Peyer's patch (tissue), 4 donors: ENCODE measurements at regions not wholly inside any gene's neighbourhood (a gene's known extent, or its start where the extent isn't known, plus 50 kb on each side); places are given as distances from the start of the nearest gene placed in this dataset.

ENCODE experiments used
- DNase-seq, 3 donors: peaks; one replicate each; pipeline ENCODE4 v3.0.0-alpha.2; 2017 to 2019
- H3K27ac ChIP-seq, 4 donors: fragments of 200-600 bp; sonication (generic); one replicate each; pipeline ENCODE4 v1.5.1; 2016 to 2019
- H3K27me3 ChIP-seq, 2 donors: fragments of 200-600 bp; sonication (generic); one replicate each; pipeline ENCODE4 v1.5.1; 2019
- H3K36me3 ChIP-seq, 3 donors: fragments of 200-600 bp; sonication (generic); one replicate each; pipeline ENCODE4 v1.5.1; 2016 to 2019
- H3K4me1 ChIP-seq, 4 donors: fragments of 200-600 bp; sonication (generic); one replicate each; pipeline ENCODE4 v1.5.1; 2016 to 2019
- H3K4me3 ChIP-seq, 4 donors: fragments of 200-600 bp; sonication (generic); 1 replicate in 3 of 4; 2 replicates in 1 of 4; pipeline ENCODE4 v1.5.1; 2016 to 2019; ENCODE audit warnings: mild to moderate bottlenecking in 1 of 4
- H3K9me3 ChIP-seq, 4 donors: fragments of 200-600 bp; sonication (generic); one replicate each; pipeline ENCODE4 v1.5.1; 2016 to 2019; ENCODE audit warnings: mild to moderate bottlenecking in 1 of 4
- CTCF ChIP-seq, 6 experiments: fragments of 450-650 bp in 4 of 6; fragments of 200-600 bp in 2 of 6; sonication (generic) in 1 of 6; IDR thresholded peaks; one replicate each; pipeline ENCODE4 v1.5.1; 2017 to 2019; ENCODE audit warnings: antibody characterized with exemption in 6 of 6, mild to moderate bottlenecking in 3 of 6, moderate library complexity in 1 of 6
- POLR2A ChIP-seq, 2 donors: fragments of 450-650 bp; IDR thresholded peaks; one replicate each; pipeline ENCODE4 v1.5.1; 2017; ENCODE audit warnings: antibody characterized with exemption in 2 of 2, mild to moderate bottlenecking in 2 of 2, moderate library complexity in 2 of 2

DNA sequence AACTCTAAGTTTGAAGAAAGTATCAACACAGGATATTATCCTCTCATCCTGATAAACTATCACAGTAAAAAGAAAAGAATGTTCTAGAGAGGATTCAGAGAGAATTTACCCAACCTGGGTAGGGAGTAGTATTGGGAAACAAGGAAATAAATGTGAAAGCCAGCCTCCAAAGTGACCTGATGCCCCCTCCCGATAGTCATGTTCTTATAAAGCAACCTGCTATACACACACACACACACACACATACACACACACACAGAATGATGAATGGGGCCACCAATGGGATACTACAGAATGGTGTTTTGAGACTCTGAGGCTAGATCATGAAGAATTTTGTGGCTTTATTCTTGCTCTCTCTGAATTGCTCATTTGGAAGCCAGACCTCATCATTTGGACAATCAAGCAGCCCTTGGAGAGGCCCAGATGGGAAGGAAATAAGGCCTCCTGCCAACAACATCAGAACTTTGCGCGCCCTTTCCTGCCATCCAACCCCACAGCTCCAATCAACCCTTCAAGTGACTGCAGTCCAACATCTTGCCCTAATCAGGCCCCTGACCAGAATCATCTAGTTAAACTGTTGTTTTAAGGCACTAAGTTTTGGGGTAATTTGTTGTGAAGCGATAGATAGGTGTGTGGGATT lies 807.9 kb upstream of the ARGLU1 start:
- Histone ChIP-seq H3K4me3 (no peak overlapping the region), H3K9me3 (no peaks in the 10 kb centered on the region), H3K4me1 (no peaks in the 10 kb centered on the region), H3K27me3 (no peaks in the 10 kb centered on the region), H3K27ac (no peak overlapping the region), H3K36me3 (no peaks in the 10 kb centered on the region)
- no peak for DNase-seq
- TF ChIP-seq CTCF (IDR thresholded peaks at IDR 0.05) (no peak), POLR2A (IDR thresholded peaks at IDR 0.05) (no peak)

DNA sequence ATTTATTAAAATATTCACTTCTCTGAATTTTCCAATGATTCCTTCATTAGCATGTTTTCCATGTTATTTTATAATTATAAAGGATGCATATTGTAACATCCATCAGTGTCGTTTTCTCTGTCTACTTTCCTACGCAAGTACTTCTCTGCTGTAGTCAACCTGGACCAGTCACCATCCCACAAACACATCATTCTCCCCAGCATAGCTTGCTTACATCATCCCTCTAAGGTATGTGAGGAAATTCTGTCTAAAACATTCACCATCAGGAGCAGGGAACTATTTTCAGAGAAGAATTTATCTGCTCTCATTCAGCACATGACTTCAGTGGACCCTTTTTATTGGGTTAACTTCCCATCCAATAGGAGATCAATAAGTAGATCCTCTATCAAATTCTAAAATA lies 806.1 kb upstream of the ARGLU1 start:
- H3K27ac ChIP-seq: no peak overlapping the region
- H3K4me3 ChIP-seq: no peak overlapping the region
- H3K9me3 ChIP-seq: no peaks in the 10 kb centered on the region
- no peaks in the 10 kb centered on the region for H3K4me1 ChIP-seq
- no peaks in the 10 kb centered on the region for H3K27me3 ChIP-seq
- TF ChIP-seq CTCF (IDR thresholded peaks at IDR 0.05): no peak
- no peak for TF ChIP-seq POLR2A (IDR thresholded peaks at IDR 0.05)
- DNase-seq: no peak
- no peaks in the 10 kb centered on the region for H3K36me3 ChIP-seq

DNA sequence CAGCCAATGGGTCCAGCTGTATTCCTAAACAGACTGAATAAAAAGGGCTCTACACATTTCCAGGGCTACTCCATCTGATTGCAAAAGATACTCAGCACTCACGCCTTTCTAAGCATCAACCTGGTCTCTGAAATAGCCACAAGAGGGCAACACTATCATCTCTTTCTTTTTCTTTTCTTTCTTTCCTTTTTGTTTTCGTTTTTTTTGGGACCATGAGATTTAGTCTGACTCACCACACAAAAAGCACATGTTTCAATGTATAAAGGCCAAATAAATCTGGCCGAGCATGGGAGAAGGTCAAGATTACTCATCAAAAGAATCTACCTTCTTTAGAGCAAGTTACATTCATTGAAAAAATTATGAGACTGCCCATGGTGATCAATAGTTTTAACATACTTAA lies 805.6 kb upstream of the ARGLU1 start:
- Histone ChIP-seq H3K9me3 (no peaks in the 10 kb centered on the region), H3K36me3 (no peaks in the 10 kb centered on the region), H3K4me3 (no peak overlapping the region), H3K4me1 (no peaks in the 10 kb centered on the region), H3K27ac (no peak overlapping the region), H3K27me3 (no peaks in the 10 kb centered on the region)
- no peak for DNase-seq
- peak in 1 of 6 experiments; percentile 20 for TF ChIP-seq CTCF (IDR thresholded peaks at IDR 0.05)
- no peak for TF ChIP-seq POLR2A (IDR thresholded peaks at IDR 0.05)

DNA sequence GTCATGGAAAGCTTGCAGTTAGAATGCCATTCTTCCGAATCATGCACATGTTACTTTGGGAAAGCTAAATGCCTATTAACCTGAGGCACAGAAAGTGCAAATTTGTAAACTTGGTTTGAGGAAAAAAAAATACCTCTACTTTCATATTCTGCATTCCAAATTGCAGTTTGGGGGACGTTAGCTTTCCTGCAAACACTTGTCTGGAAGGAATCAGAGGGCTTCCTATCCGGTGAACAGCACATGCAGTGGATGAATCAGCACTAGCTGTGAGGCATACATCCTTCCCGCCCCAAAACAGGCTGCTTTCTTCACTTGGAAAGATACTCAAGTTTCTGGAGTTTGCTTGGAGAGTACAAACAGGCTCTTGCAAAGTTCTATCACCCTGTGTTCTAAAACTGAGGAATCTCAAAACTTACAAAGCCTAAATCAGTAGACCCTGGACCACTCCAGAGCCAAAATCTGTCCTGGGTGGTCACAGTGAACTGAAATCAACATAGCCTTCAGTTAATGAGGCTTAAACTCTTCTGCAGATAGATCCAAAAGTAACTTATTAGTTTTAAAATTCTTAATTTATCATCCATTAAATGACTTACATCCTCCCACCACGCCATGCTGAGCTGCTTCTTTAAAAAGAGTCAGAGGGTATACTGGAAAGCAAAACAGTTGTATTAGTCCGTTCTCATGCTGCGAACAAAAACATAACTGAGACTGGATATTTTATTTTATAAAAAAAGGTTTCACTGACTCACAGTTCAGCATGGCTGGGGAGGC lies 802.3 kb upstream of the ARGLU1 start:
- no peaks in the 10 kb centered on the region for H3K27me3 ChIP-seq
- H3K4me1 ChIP-seq: no peaks in the 10 kb centered on the region
- no peak overlapping the region for H3K4me3 ChIP-seq
- DNase-seq: no peak
- no peaks in the 10 kb centered on the region for H3K9me3 ChIP-seq
- H3K27ac ChIP-seq: no peak overlapping the region
- no peaks in the 10 kb centered on the region for H3K36me3 ChIP-seq
- TF ChIP-seq CTCF (IDR thresholded peaks at IDR 0.05) (no peak), POLR2A (IDR thresholded peaks at IDR 0.05) (no peak)

- TF ChIP-seq CTCF (IDR thresholded peaks at IDR 0.05) (no peak), POLR2A (IDR thresholded peaks at IDR 0.05) (no peak)
- no peaks in the 10 kb centered on the region for H3K27me3 ChIP-seq
- no peaks in the 10 kb centered on the region for H3K9me3 ChIP-seq
- DNase-seq: no peak
- no peak overlapping the region for H3K27ac ChIP-seq
- no peaks in the 10 kb centered on the region for H3K36me3 ChIP-seq
- no peaks in the 10 kb centered on the region for H3K4me1 ChIP-seq
- H3K4me3 ChIP-seq: no peak overlapping the region
These were observed 799.3 kb upstream of the ARGLU1 start for GRCh38 chr13:107367258-107367657.
